H1 (cell line): ENCODE measurements at regions not wholly inside any gene's neighbourhood (a gene's known extent, or its start where the extent isn't known, plus 50 kb on each side); places are given as distances from the start of the nearest gene placed in this dataset.

Source experiments
- CTCF ChIA-PET: fragments of 300-600 bp; sonication (Branson Sonifier 250); formaldehyde crosslinking; loops from one replicate; lab custom pipeline; 2021; ENCODE audit not compliant: partially characterized antibody; lab: Charles Lee
- POLR2A ChIA-PET: fragments of 300-600 bp; sonication (Branson Sonifier 250); formaldehyde crosslinking; loops from one replicate; lab custom pipeline; 2021; ENCODE audit warnings: inconsistent platforms; ENCODE audit not compliant: partially characterized antibody; lab: Charles Lee
- DNase-seq, 2 experiments: peaks; one replicate each; pipeline versions ENCODE4 v3.0.0 to v3.0.0-alpha.2; 2010 to 2022; ENCODE audit warnings: low spot score in 2 of 2, low read depth in 1 of 2, mixed read lengths in 1 of 2
- FAIRE-seq: peaks from 2 replicates; lab custom pipeline; 2011; peaks lifted over from hg19 to GRCh38; lab: Jason Lieb, UNC
- H2AFZ ChIP-seq: 2 replicates; pipeline ENCODE4 v1.8.1; 2012; ENCODE audit warnings: low read length, inconsistent platforms
- H2AK5ac ChIP-seq: 2 replicates; pipeline ENCODE4 v1.6.1; 2013; ENCODE audit warnings: low read depth, low read length
- H2BK120ac ChIP-seq: replicated peaks from 2 replicates; pipeline ENCODE3; 2013; ENCODE audit warnings: low read depth, low read length, inconsistent platforms
- H2BK12ac ChIP-seq: 2 replicates; pipeline ENCODE4 v1.6.1; 2013; ENCODE audit warnings: low read depth, low read length
- H2BK15ac ChIP-seq: 2 replicates; pipeline ENCODE4 v1.6.1; 2013; ENCODE audit warnings: low read length
- H2BK20ac ChIP-seq: 2 replicates; pipeline ENCODE4 v1.6.1; 2013; ENCODE audit warnings: low read length
- H2BK5ac ChIP-seq: 2 replicates; pipeline ENCODE4 v1.6.1; 2013; ENCODE audit warnings: low read depth, low read length
- H3K14ac ChIP-seq: 2 replicates; pipeline ENCODE4 v1.6.1; 2013; ENCODE audit warnings: inconsistent platforms; ENCODE audit not compliant: insufficient read length
- H3K18ac ChIP-seq: 2 replicates; pipeline ENCODE4 v1.6.1; 2013; ENCODE audit warnings: low read length; ENCODE audit errors: extremely low read depth
- H3K23ac ChIP-seq: 2 replicates; pipeline ENCODE4 v1.6.1; 2013; ENCODE audit warnings: inconsistent platforms; ENCODE audit not compliant: insufficient read length
- H3K23me2 ChIP-seq: 2 replicates; pipeline ENCODE4 v1.6.1; 2013; ENCODE audit warnings: low read depth, low read length
- H3K27ac ChIP-seq: 2 replicates; pipeline ENCODE4 v1.6.1; 2011; ENCODE audit warnings: low read depth, low read length, inconsistent platforms
- H3K27me3 ChIP-seq, 4 experiments: replicated peaks in 1 of 4; 1 replicate in 1 of 4; 2 replicates in 3 of 4; pipeline versions ENCODE4 v1.6.1 to v1.8.1; 2011 to 2013; ENCODE audit warnings: low read length in 3 of 4, mild to moderate bottlenecking in 3 of 4, inconsistent platforms in 2 of 4, mixed read lengths in 2 of 4, moderate library complexity in 1 of 4; ENCODE audit not compliant: control insufficient read depth in 3 of 4, insufficient read depth in 3 of 4; ENCODE audit errors: extremely low read depth in 1 of 4
- H3K36me3 ChIP-seq, 4 experiments: 2 replicates each; pipeline versions ENCODE4 v1.6.1 to v1.8.1; 2011 to 2013; ENCODE audit warnings: mild to moderate bottlenecking in 4 of 4, low read length in 3 of 4, moderate library complexity in 2 of 4, control low read depth in 1 of 4, inconsistent platforms in 1 of 4; ENCODE audit not compliant: insufficient read depth in 4 of 4, control insufficient read depth in 2 of 4
- H3K4ac ChIP-seq: replicated peaks from 2 replicates; pipeline ENCODE3; 2013; ENCODE audit warnings: low read length, low read depth, mixed read lengths, inconsistent platforms; ENCODE audit not compliant: insufficient read length
- H3K4me1 ChIP-seq, 4 experiments: replicated peaks in 1 of 4; 1 replicate in 1 of 4; 2 replicates in 3 of 4; pipeline versions ENCODE4 v1.6.1 to v1.8.1; 2011 to 2013; ENCODE audit warnings: low read length in 3 of 4, inconsistent platforms in 2 of 4, mixed read lengths in 1 of 4; ENCODE audit not compliant: insufficient read depth in 4 of 4, control insufficient read depth in 3 of 4
- H3K4me2 ChIP-seq, 2 experiments: 2 replicates each; pipeline versions ENCODE4 v1.6.1 to v1.8.1; 2011 to 2013; ENCODE audit warnings: low read depth in 2 of 2, low read length in 2 of 2, control low read depth in 1 of 2, inconsistent platforms in 1 of 2, mild to moderate bottlenecking in 1 of 2; ENCODE audit not compliant: insufficient read depth in 1 of 2
- H3K4me3 ChIP-seq, 4 experiments: fragments of 200-600, 300-600 bp in 1 of 4; sonication (generic), shearing (Covaris generic), sonication (Bioruptor Twin) in 1 of 4; 2 replicates each; pipeline versions ENCODE4 v1.5.1 to v1.8.1; 2011 to 2016; ENCODE audit warnings: low read length in 4 of 4, low read depth in 3 of 4, control low read depth in 2 of 4, inconsistent platforms in 2 of 4, mild to moderate bottlenecking in 2 of 4, mixed read lengths in 1 of 4, moderate library complexity in 1 of 4; ENCODE audit not compliant: insufficient read depth in 2 of 4; ENCODE audit errors: extremely low read depth in 1 of 4
- H3K56ac ChIP-seq: replicated peaks from 2 replicates; pipeline ENCODE3; 2013; ENCODE audit warnings: low read depth, mild to moderate bottlenecking, mixed read lengths, low read length, inconsistent platforms; ENCODE audit not compliant: insufficient read length
- H3K79me1 ChIP-seq: 2 replicates; pipeline ENCODE4 v1.6.1; 2013; ENCODE audit warnings: low read depth, low read length, control low read depth
- H3K79me2 ChIP-seq, 2 experiments: 2 replicates each; pipeline versions ENCODE4 v1.6.1 to v1.8.1; 2012 to 2013; ENCODE audit warnings: low read length in 2 of 2, mild to moderate bottlenecking in 2 of 2, inconsistent platforms in 1 of 2; ENCODE audit not compliant: insufficient read depth in 2 of 2, control insufficient read depth in 1 of 2
- H3K9ac ChIP-seq, 4 experiments: replicated peaks in 1 of 4; 1 replicate in 1 of 4; 2 replicates in 3 of 4; pipeline versions ENCODE4 v1.6.1 to v1.8.1; 2011 to 2013; ENCODE audit warnings: low read depth in 3 of 4, low read length in 3 of 4, control low read depth in 2 of 4, mild to moderate bottlenecking in 2 of 4, moderate library complexity in 2 of 4, inconsistent platforms in 1 of 4; ENCODE audit errors: extremely low read depth in 1 of 4
- H3K9me3 ChIP-seq, 2 experiments: 2 replicates each; pipeline versions ENCODE4 v1.6.1 to v1.8.1; 2012 to 2013; ENCODE audit warnings: mild to moderate bottlenecking in 2 of 2, moderate library complexity in 2 of 2, control low read depth in 1 of 2, inconsistent platforms in 1 of 2, low read depth in 1 of 2, low read length in 1 of 2, mixed read lengths in 1 of 2; ENCODE audit not compliant: insufficient read depth in 2 of 2
- H4K20me1 ChIP-seq, 2 experiments: replicated peaks in 1 of 2; 2 replicates each; pipeline versions ENCODE3 to v1.8.1; 2011 to 2013; ENCODE audit warnings: inconsistent platforms in 2 of 2, low read length in 2 of 2, mild to moderate bottlenecking in 1 of 2; ENCODE audit not compliant: insufficient read depth in 2 of 2, control insufficient read depth in 1 of 2
- H4K5ac ChIP-seq: 2 replicates; pipeline ENCODE4 v1.6.1; 2013; ENCODE audit warnings: low read length, low read depth, mixed read lengths, inconsistent platforms; ENCODE audit not compliant: insufficient read length
- H4K8ac ChIP-seq: 2 replicates; pipeline ENCODE4 v1.8.0; 2013; ENCODE audit warnings: mild to moderate bottlenecking, moderate library complexity, low read length, inconsistent platforms; ENCODE audit not compliant: insufficient read depth; ENCODE audit errors: extremely low read depth
- H4K91ac ChIP-seq: replicated peaks from 2 replicates; pipeline ENCODE3; 2013; ENCODE audit warnings: low read length, mixed read lengths, inconsistent platforms; ENCODE audit not compliant: insufficient read length
- BACH1 ChIP-seq: IDR thresholded peaks from 2 replicates; pipeline ENCODE4 v1.6.1; 2012; ENCODE audit warnings: low read length, improper control_type of control experiment
- BRCA1 ChIP-seq: IDR thresholded peaks from 2 replicates; pipeline ENCODE4 v1.6.1; 2012; ENCODE audit warnings: low read depth, low read length, improper control_type of control experiment
- CBX5 ChIP-seq: fragments of 300-800, 300-1000 bp; sonication (generic); IDR thresholded peaks from 2 replicates; pipeline ENCODE4 v1.7.1; 2016; ENCODE audit warnings: antibody characterized with exemption, low read length, low read depth
- GTF2F1 ChIP-seq: IDR thresholded peaks from 2 replicates; pipeline ENCODE4 v1.6.1; 2012; ENCODE audit warnings: low read depth, low read length, improper control_type of control experiment, borderline replicate concordance
- JUN ChIP-seq: IDR thresholded peaks from 2 replicates; pipeline ENCODE4 v1.6.1; 2011; ENCODE audit warnings: low read depth, mild to moderate bottlenecking, improper control_type of control experiment, low read length
- RAD21 ChIP-seq, 2 experiments: IDR thresholded peaks in 1 of 2; conservative IDR thresholded peaks in 1 of 2; 2 replicates each; pipeline ENCODE4 v1.6.1; 2011; ENCODE audit warnings: low read depth in 2 of 2, low read length in 2 of 2, improper control_type of control experiment in 1 of 2, inconsistent platforms in 1 of 2, mild to moderate bottlenecking in 1 of 2, moderate library complexity in 1 of 2
- SIX5 ChIP-seq: IDR thresholded peaks from 2 replicates; pipeline ENCODE4 v1.6.1; 2011; ENCODE audit warnings: mild to moderate bottlenecking, low read depth, low read length
- TAF1 ChIP-seq: IDR thresholded peaks from 2 replicates; pipeline ENCODE4 v1.6.1; 2011; ENCODE audit warnings: mild to moderate bottlenecking, low read depth, low read length
- WGBS, 2 experiments: shearing (Covaris generic) in 1 of 2; methylation state at CpG; one replicate each; pipeline versions ENCODE4 v1.1.6 to v1.1.7; 2013 to 2015; ENCODE audit warnings: low lambda C conversion rate in 2 of 2, mixed read lengths in 2 of 2, inconsistent platforms in 1 of 2, low coverage in 1 of 2, missing lambda C conversion rate in 1 of 2; ENCODE audit not compliant: insufficient replicate concordance in 2 of 2, insufficient coverage in 1 of 2, insufficient read length in 1 of 2; ENCODE audit errors: extremely low coverage in 1 of 2, missing lambda C conversion rate in 1 of 2; 5-methylcytosine and 5-hydroxymethylcytosine counted together
- TF ChIP-seq, protein P1 (sequence below): IDR thresholded peaks from 2 replicates; pipeline ENCODE4 v1.6.1; 2012; ENCODE audit warnings: inconsistent platforms

DNA sequence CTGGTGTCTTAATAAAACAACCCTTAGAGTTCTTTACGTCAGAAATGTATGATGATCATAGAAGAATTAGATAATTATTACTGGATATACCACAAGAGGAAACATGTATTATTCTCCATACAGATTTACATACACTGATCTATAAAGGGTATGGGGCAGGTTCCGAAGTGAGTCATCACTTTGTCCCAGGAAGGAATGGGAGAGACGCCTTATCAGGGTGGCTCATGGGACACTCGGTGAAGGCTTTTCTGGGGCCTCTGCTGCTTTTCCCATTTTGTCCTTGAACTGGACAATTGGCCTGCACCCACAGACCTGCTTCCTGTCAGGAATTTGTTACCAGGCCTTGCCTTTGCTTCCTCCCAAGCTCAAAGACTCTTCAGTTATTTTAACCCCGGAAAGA is 233.8 kb upstream of the RUNX1 start:
- no peaks in the 10 kb centered on the region for H4K20me1 ChIP-seq
- H3K27ac ChIP-seq: no peak overlapping the region
- no peak overlapping the region for H3K4me2 ChIP-seq
- H3K79me2 ChIP-seq: no peaks in the 10 kb centered on the region
- H3K4ac ChIP-seq: no peak overlapping the region
- H3K9me3 ChIP-seq: peaks cover 5 to 7% of the 10 kb centered on the region in 2 experiments; a peak in 2 of 4 replicates
- no peaks in the 10 kb centered on the region for H3K36me3 ChIP-seq
- no peak for FAIRE-seq
- no peak overlapping the region for H2BK15ac ChIP-seq
- no peak overlapping the region for H3K18ac ChIP-seq
- H4K8ac ChIP-seq: no peak overlapping the region
- no peak overlapping the region for H2BK5ac ChIP-seq
- H2BK20ac ChIP-seq: no peak overlapping the region
- no peak overlapping the region for H2BK120ac ChIP-seq
- H3K56ac ChIP-seq: no peak overlapping the region
- no peak overlapping the region for H2AFZ ChIP-seq
- no peaks in the 10 kb centered on the region for H3K27me3 ChIP-seq
- DNase-seq: no peak
- no peak overlapping the region for H4K5ac ChIP-seq
- no peak overlapping the region for H2AK5ac ChIP-seq
- 89% methylated on average over 5 of the region's 5 CpGs; no CpG with 5 or more reads in 1 of the 2 experiments for WGBS, 2 experiments
- no peaks in the 10 kb centered on the region for H3K4me1 ChIP-seq
- H3K9ac ChIP-seq: no peak overlapping the region
- POLR2A ChIA-PET: no interaction called here
- H3K23me2 ChIP-seq: no peaks in the 10 kb centered on the region
- no peak overlapping the region for H3K14ac ChIP-seq
- CTCF ChIA-PET: no interaction called here
- no peaks in the 10 kb centered on the region for H3K79me1 ChIP-seq
- no peak overlapping the region for H3K23ac ChIP-seq
- no peak overlapping the region for H4K91ac ChIP-seq
- no peak overlapping the region for H3K4me3 ChIP-seq
- no peak overlapping the region for H2BK12ac ChIP-seq
- no peak for TF ChIP-seq RAD21 (IDR thresholded peaks at IDR 0.05 in 1 of 2, conservative IDR thresholded peaks at IDR 0.05 in 1 of 2; ENCODE audit: low read depth in 2 of 2, low read length in 2 of 2)
- TF ChIP-seq BRCA1: no peak
- TF ChIP-seq, protein P1, sequence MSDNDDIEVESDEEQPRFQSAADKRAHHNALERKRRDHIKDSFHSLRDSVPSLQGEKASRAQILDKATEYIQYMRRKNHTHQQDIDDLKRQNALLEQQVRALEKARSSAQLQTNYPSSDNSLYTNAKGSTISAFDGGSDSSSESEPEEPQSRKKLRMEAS: no peak
- no peak for TF ChIP-seq CBX5
- TF ChIP-seq BACH1: no peak
- TF ChIP-seq TAF1: no peak
- no peak for TF ChIP-seq GTF2F1
- TF ChIP-seq JUN: no peak
- TF ChIP-seq SIX5: no peak
